ENCODE measurements at regions not wholly inside any gene's neighbourhood (a gene's known extent, or its start where the extent isn't known, plus 50 kb on each side); places are given as distances from the start of the nearest gene placed in this dataset.
"Not testable (repeated sequence)": the region's sequence is repeated elsewhere in the genome, so short reads cannot be mapped to it uniquely, and the experiment has no call there.

- DNase-seq: no peak
Observed at GRCh38 chr2:102871707-102872106, 109.9 kb downstream of the TMEM182 start.

- no peak for DNase-seq
Observed at GRCh38 chr2:102872388-102872787, 110.6 kb downstream of the TMEM182 start.

- not testable (repeated sequence) for DNase-seq
Observed at GRCh38 chr2:102879513-102879912, 117.7 kb downstream of the TMEM182 start.

- DNase-seq: no peak
Observed at GRCh38 chr2:102880731-102881130, 118.9 kb downstream of the TMEM182 start.

GRCh38 chr2:102886216-102886893, 124.5 kb downstream of the TMEM182 start:
- peak in 1 of 4 experiments; percentile 6 for DNase-seq

GRCh38 chr2:102888514-102888913, 126.7 kb downstream of the TMEM182 start:
- no peak for DNase-seq

- DNase-seq: peak; percentile 70 to 89 (median 83)
Observed at GRCh38 chr2:102891296-102891695, 129.5 kb downstream of the TMEM182 start.

- no peak for DNase-seq
Observed at GRCh38 chr2:102892698-102893310, 131.0 kb downstream of the TMEM182 start.

GRCh38 chr2:102893870-102894269, 132.0 kb downstream of the TMEM182 start:
- no peak for DNase-seq

- DNase-seq: peak; percentile 44 to 65 (median 64)
Observed at GRCh38 chr2:102895376-102895775, 133.5 kb downstream of the TMEM182 start.

GRCh38 chr2:102909240-102909639, 147.4 kb downstream of the TMEM182 start:
- DNase-seq: not testable (repeated sequence)

- DNase-seq: no peak
Observed at GRCh38 chr2:102910724-102911123, 148.9 kb downstream of the TMEM182 start.

GRCh38 chr2:102915128-102915527, 153.3 kb downstream of the TMEM182 start:
- no peak for DNase-seq

- no peak for DNase-seq
Observed at GRCh38 chr2:102922321-102922720, 160.5 kb downstream of the TMEM182 start.

- no peak for DNase-seq
Observed at GRCh38 chr2:102925003-102925402, 163.2 kb downstream of the TMEM182 start.

GRCh38 chr2:102927854-102928267, 166.0 kb downstream of the TMEM182 start:
- DNase-seq: no peak

- DNase-seq: no peak
Observed at GRCh38 chr2:102929721-102930120, 167.9 kb downstream of the TMEM182 start.

- DNase-seq: no peak
Observed at GRCh38 chr2:102932501-102932900, 170.7 kb downstream of the TMEM182 start.

- DNase-seq: no peak
Observed at GRCh38 chr2:102939207-102939606, 177.4 kb downstream of the TMEM182 start.

- no peak for DNase-seq
Observed at GRCh38 chr2:102940684-102941083, 178.9 kb downstream of the TMEM182 start.

GRCh38 chr2:102942107-102942506, 180.3 kb downstream of the TMEM182 start:
- no peak for DNase-seq

- no peak for DNase-seq
Observed at GRCh38 chr2:102943251-102943650, 181.4 kb downstream of the TMEM182 start.

- DNase-seq: no peak
Observed at GRCh38 chr2:102950371-102950946, 188.6 kb downstream of the TMEM182 start.

- no peak for DNase-seq
Observed at GRCh38 chr2:102951249-102951648, 189.4 kb downstream of the TMEM182 start.
